ENCODE measurements at regions not wholly inside any gene's neighbourhood (a gene's known extent, or its start where the extent isn't known, plus 50 kb on each side); places are given as distances from the start of the nearest gene placed in this dataset.

DNA sequence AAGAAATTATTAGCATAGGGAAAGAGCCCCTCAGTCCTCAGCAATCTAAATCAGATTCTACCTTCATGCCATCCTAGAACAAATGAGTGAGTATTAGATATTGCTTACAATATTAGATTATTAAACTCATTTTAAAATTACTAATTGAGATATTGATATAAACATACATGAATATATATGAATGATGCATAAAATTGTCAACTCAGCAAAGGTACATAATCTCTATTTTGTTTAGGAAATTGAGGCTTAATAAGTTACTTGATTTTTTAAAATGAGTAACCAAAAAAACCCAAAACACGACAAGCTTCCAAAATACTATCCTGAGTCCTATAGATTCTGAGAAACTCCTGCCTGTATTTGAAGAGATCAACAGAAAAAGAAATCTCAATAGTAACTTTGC lies 297.7 kb upstream of the TMCO5A start:
- TF ChIP-seq EP300 (IDR thresholded peaks at IDR 0.05) (no peak), POLR2A (IDR thresholded peaks at IDR 0.05; ENCODE audit: low read depth) (no peak), POLR2AphosphoS5 (IDR thresholded peaks at IDR 0.05) (no peak)
- TF ChIP-seq, protein P1, sequence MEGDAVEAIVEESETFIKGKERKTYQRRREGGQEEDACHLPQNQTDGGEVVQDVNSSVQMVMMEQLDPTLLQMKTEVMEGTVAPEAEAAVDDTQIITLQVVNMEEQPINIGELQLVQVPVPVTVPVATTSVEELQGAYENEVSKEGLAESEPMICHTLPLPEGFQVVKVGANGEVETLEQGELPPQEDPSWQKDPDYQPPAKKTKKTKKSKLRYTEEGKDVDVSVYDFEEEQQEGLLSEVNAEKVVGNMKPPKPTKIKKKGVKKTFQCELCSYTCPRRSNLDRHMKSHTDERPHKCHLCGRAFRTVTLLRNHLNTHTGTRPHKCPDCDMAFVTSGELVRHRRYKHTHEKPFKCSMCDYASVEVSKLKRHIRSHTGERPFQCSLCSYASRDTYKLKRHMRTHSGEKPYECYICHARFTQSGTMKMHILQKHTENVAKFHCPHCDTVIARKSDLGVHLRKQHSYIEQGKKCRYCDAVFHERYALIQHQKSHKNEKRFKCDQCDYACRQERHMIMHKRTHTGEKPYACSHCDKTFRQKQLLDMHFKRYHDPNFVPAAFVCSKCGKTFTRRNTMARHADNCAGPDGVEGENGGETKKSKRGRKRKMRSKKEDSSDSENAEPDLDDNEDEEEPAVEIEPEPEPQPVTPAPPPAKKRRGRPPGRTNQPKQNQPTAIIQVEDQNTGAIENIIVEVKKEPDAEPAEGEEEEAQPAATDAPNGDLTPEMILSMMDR (IDR thresholded peaks at IDR 0.05) = no peak
